Thyroid gland (tissue), 4 donors: ENCODE measurements at regions not wholly inside any gene's neighbourhood (a gene's known extent, or its start where the extent isn't known, plus 50 kb on each side); places are given as distances from the start of the nearest gene placed in this dataset.

Experiments
- DNase-seq, 2 donors: peaks; one replicate each; pipeline ENCODE4 v3.0.0-alpha.2; 2019
- H3K27ac ChIP-seq, 3 donors: fragments of 200-600 bp; sonication (generic); 1 replicate in 2 of 3; 2 replicates in 1 of 3; pipeline ENCODE4 v1.5.1; 2016 to 2019; ENCODE audit warnings: mild to moderate bottlenecking in 1 of 3, moderate library complexity in 1 of 3
- H3K27me3 ChIP-seq: fragments of 200-600 bp; sonication (generic); one replicate; pipeline ENCODE4 v1.5.1; 2019
- H3K36me3 ChIP-seq, 2 donors: fragments of 200-600 bp; sonication (generic); one replicate each; pipeline ENCODE4 v1.5.1; 2016 to 2019
- H3K4me1 ChIP-seq, 2 donors: fragments of 200-600 bp; sonication (generic); one replicate each; pipeline ENCODE4 v1.5.1; 2017 to 2019
- H3K4me3 ChIP-seq, 3 donors: fragments of 200-600 bp; sonication (generic); replicated peaks in 1 of 3; 1 replicate in 2 of 3; 2 replicates in 1 of 3; pipeline ENCODE4 v1.5.1; 2016; ENCODE audit warnings: mild to moderate bottlenecking in 1 of 3
- H3K9me3 ChIP-seq: fragments of 200-600 bp; sonication (generic); one replicate; pipeline ENCODE4 v1.5.1; 2017
- CTCF ChIP-seq, 6 experiments: fragments of 200-600 bp in 3 of 6; fragments of 450-650 bp in 3 of 6; sonication (generic) in 3 of 6; IDR thresholded peaks; one replicate each; pipeline ENCODE4 v1.5.1; 2016 to 2019; ENCODE audit warnings: antibody characterized with exemption in 6 of 6, mild to moderate bottlenecking in 2 of 6, inconsistent platforms in 1 of 6, moderate library complexity in 1 of 6
- POLR2A ChIP-seq, 2 donors: fragments of 450-650 bp; IDR thresholded peaks; one replicate each; pipeline ENCODE4 v1.6.1; 2017; ENCODE audit warnings: antibody characterized with exemption in 2 of 2, mild to moderate bottlenecking in 2 of 2, moderate library complexity in 1 of 2
- WGBS, 2 donors: methylation state at CpG; one replicate each; pipeline ENCODE4 v1.1.5; 2017; 5-methylcytosine and 5-hydroxymethylcytosine counted together
- intact Hi-C: fragments of 100-400 bp; cut with DNase I; formaldehyde crosslinking; loops from one replicate; pipeline ENCODE4 v1.15.1; 2023

DNA sequence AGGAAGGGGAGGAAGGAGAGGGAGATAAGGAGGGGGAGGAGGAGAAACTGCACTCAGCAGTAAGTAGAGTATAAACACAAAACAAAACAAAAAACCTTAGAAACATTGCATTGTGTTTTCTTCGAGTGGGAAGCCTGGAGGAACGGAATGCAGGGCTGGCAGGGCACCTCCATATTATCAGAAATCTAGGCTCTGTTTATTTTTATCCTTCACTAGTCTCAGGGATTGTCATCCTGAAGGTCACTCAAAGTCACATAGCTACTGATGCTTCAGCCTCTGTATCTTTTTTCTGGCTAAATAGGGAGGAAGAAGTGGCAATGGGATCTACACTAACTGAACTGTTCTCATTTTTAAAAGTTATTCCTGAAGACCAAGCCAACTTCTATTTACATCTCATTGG, 467.8 kb downstream of the KCTD12 start:
- Histone ChIP-seq H3K27me3 (no peaks in the 10 kb centered on the region), H3K9me3 (no peaks in the 10 kb centered on the region), H3K36me3 (no peaks in the 10 kb centered on the region), H3K4me3 (no peak overlapping the region), H3K4me1 (peaks cover 0 to 10% of the 10 kb centered on the region in 2 donors), H3K27ac (no peak overlapping the region)
- TF ChIP-seq POLR2A (IDR thresholded peaks at IDR 0.05) (no peak), CTCF (IDR thresholded peaks at IDR 0.05) (no peak)
- 25% methylated on average over 2 of the region's 2 CpGs for WGBS, 2 donors
- intact Hi-C loops, result no loop called here
- peak in 1 of 2 donors; percentile 27 for DNase-seq

- DNase-seq, result no peak
- Histone ChIP-seq H3K27ac (no peak overlapping the region), H3K4me1 (peaks cover 0 to 10% of the 10 kb centered on the region in 2 donors), H3K27me3 (no peaks in the 10 kb centered on the region), H3K9me3 (no peaks in the 10 kb centered on the region), H3K4me3 (no peak overlapping the region), H3K36me3 (no peaks in the 10 kb centered on the region)
- 78 to 89% methylated on average over 2 of the region's 2 CpGs for WGBS, 2 donors
- intact Hi-C loops, result no loop called here
- TF ChIP-seq POLR2A (IDR thresholded peaks at IDR 0.05) (no peak), CTCF (IDR thresholded peaks at IDR 0.05) (no peak)
Observed at GRCh38 chr13:76414320-76414719, 471.9 kb downstream of the KCTD12 start.

DNA sequence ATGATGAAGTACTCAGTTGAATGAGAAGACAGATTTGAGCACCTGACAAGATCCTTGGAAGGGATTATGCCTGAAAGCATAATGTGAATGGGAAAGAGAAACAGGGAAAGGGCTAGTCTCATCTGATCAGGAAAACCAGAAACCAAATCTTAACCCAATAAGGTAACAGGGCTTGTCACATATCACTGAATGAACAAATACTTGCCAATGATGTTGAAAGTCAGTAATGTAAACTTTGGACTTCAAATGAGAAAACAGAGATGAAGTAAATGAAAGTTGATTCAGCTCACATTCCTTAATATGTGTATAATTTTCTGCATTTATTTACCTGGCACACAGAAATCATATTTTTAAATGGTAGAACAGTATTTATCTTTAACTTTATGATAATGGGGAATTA, 480.0 kb downstream of the KCTD12 start:
- Histone ChIP-seq H3K36me3 (no peaks in the 10 kb centered on the region), H3K4me3 (no peak overlapping the region), H3K27ac (no peak overlapping the region), H3K4me1 (no peaks in the 10 kb centered on the region), H3K27me3 (no peaks in the 10 kb centered on the region), H3K9me3 (no peaks in the 10 kb centered on the region)
- intact Hi-C loops, result no loop called here
- no peak for TF ChIP-seq POLR2A (IDR thresholded peaks at IDR 0.05)
- no peak for TF ChIP-seq CTCF (IDR thresholded peaks at IDR 0.05)
- no peak for DNase-seq

- 69 to 86% methylated on average over 1 of the region's 1 CpG for WGBS, 2 donors
- TF ChIP-seq POLR2A (IDR thresholded peaks at IDR 0.05), result no peak
- no peak for TF ChIP-seq CTCF (IDR thresholded peaks at IDR 0.05)
Observed at GRCh38 chr13:76398425-76398824, 487.8 kb downstream of the KCTD12 start.

GRCh38 chr13:76397413-76397812, 488.8 kb downstream of the KCTD12 start:
- no peak for DNase-seq
- 83 to 86% methylated on average over 3 of the region's 3 CpGs for WGBS, 2 donors
- intact Hi-C loops, result no loop called here
- H3K27me3 ChIP-seq, result no peaks in the 10 kb centered on the region
- no peak overlapping the region for H3K4me3 ChIP-seq
- no peak overlapping the region for H3K27ac ChIP-seq
- no peaks in the 10 kb centered on the region for H3K4me1 ChIP-seq
- H3K9me3 ChIP-seq, result no peaks in the 10 kb centered on the region
- H3K36me3 ChIP-seq, result no peaks in the 10 kb centered on the region
- TF ChIP-seq CTCF (IDR thresholded peaks at IDR 0.05) (no peak), POLR2A (IDR thresholded peaks at IDR 0.05) (no peak)

More at GRCh38 chr13:76398425-76398824, 487.8 kb downstream of the KCTD12 start:
- intact Hi-C loops, result no loop called here
- Histone ChIP-seq H3K27ac (no peak overlapping the region), H3K36me3 (no peaks in the 10 kb centered on the region), H3K4me3 (no peak overlapping the region), H3K27me3 (no peaks in the 10 kb centered on the region), H3K9me3 (no peaks in the 10 kb centered on the region), H3K4me1 (no peaks in the 10 kb centered on the region)
- DNase-seq, result no peak
